GM20431 (cell line): ENCODE measurements at regions not wholly inside any gene's neighbourhood (a gene's known extent, or its start where the extent isn't known, plus 50 kb on each side); places are given as distances from the start of the nearest gene placed in this dataset.

Experiments
- in situ Hi-C: fragments of 300-500 bp; cut with MseI, MboI; formaldehyde crosslinking; loops from one replicate; pipeline ENCODE4 v1.15.0; 2020; ENCODE audit warnings: low sequenced_read_pairs; ENCODE audit not compliant: unreplicated experiment

DNA sequence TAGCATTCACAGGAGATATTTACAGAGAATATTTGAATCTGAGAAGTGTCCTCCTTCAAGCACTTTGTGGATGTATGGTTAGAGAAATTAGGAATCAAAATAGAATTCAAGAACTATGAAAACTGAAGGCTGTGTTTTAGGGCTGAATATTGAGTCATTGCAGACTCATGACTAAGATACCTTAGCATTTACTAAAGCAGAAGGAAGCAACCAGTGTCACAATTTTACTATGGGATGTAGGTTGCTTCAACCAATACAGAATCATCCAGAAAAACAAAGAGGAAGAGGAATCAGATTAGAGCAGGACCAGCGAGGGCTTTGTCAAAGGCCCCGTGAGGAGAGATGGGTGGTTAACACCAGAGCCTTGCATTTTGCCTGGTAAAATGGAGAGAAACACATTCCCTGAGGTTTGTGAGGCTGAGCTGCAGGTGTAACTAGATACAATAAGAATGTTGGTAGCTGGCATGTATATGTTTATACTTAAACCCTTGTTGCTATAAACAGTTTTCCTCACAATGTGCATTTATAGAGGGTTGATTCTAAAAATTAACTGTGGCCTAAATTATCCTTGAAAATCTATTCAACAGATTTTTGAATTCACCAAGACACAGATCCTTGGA lies 518.1 kb downstream of the AGTPBP1 start:
- in situ Hi-C loops: no loop called here

- in situ Hi-C loops: no loop called here
Measured at GRCh38 chr9:85216601-85217000, 525.2 kb downstream of the AGTPBP1 start.

DNA sequence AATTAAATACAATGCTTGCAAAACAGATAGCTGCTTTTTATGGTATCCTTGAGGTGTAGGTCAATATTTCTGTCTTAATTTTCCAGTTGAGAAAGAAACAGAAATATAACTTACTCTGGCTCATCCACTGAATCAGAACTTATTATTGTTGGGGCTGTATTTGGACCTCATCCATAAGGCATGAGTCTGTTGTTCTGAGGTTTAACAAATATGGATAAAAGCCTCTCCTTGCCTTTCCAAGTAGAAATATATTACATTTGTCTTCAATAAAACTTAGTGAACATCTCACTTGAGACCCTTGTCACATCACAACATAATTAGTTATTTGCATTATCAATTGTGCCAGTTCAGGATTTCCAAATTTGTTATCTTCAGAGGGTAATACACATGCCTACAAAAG lies 525.8 kb downstream of the AGTPBP1 start:
- in situ Hi-C loops: no loop called here

GRCh38 chr9:85215416-85215815 lies 526.3 kb downstream of the AGTPBP1 start:
- in situ Hi-C loops: no loop called here

DNA sequence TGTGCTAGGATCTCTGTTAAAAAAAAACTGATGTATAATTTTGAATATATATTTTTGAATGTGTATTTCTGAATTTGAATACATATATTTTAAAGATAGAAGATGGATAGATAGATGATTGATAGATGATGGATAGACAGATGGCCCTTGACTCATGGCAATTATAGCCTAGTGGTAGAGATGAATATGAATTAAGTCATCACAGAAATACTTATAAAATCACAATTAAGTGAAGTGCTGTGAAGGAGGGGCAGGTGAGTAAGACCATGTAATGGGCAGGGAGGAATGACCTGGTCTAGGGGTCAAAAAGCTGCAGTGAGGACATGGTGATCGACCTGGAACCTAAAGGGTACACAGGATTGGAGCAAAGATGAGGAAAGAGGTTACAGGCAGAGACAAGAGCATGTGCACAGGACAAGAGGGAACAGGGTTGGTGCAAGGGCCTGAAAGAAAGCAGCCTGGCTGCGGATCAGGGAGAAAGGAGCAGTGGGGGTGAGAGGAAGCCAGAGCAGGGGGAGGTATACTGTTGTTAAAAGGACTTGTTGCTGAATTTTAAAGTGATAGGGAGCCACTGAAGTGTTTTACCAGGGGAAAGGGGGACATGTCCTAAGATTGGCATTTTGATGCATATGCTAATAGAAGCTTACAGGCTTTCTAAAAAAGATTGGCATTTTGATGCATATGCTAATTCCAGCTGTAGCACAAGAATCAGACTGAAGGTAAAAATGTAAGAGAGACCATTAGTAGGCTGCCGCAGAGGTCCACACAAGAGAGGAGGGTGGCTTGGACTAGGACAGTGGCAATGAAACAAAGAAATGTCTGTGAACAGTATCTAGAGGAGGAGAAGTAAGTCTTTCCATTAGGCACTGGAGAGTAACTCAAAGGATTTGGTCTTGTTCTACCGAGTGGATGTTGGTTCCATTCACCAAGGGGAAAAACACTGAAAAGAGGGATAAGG lies 527.8 kb downstream of the AGTPBP1 start:
- in situ Hi-C loops: no loop called here

DNA sequence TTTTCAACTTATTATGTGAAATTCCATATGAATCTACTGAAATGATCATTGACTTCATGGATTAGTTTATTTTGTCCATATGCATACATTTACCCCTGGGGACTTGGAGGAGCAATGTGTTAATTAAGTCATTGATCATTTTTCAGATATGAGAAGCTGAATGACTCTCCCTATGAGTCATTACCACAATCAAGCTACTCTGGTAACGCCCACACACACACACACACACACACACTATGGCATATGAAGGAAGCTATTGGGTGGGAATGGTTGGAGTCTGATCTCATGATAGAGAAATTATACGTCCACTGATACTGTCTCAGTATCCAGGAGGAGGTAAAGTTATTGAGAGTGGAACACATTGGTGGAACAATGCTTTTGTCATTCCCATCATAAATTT lies 528.9 kb downstream of the AGTPBP1 start:
- in situ Hi-C loops: no loop called here

DNA sequence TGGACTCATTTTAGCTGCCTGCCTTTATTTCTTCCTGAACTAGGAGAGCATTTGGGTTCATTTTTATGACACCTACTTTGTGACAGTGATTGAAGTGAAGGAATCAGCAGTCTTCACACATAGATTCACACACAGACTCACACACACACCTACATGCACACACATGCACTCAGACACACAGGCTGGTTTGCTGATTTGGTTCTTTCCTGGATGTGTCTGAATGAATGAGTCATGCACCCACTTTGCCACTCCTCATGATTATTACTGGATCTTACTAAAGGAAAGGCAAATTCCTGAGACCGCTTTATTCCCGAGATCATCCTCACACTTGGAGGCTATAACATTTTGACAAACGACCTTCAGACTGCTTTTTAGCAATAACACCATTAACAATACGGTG lies 529.5 kb downstream of the AGTPBP1 start:
- in situ Hi-C loops: no loop called here

DNA sequence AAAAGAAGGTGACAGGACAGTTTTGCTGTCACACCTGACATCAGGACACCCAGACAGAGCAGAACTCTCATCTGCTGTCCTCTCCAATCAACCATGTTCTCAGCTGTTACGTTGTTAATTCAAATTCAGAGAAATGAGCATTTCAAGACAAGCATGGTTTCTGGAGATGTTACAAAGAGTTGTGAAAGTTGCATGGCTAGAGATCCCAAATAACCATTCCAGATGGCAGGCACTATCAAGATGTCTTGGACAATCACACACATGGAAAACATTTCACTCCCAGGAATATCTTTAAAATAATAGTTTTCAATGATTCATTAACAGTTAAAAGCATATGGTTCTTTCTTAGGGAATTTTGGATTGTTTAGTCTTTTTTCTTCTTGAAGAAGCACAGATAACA lies 533.1 kb downstream of the AGTPBP1 start:
- in situ Hi-C loops: no loop called here

DNA sequence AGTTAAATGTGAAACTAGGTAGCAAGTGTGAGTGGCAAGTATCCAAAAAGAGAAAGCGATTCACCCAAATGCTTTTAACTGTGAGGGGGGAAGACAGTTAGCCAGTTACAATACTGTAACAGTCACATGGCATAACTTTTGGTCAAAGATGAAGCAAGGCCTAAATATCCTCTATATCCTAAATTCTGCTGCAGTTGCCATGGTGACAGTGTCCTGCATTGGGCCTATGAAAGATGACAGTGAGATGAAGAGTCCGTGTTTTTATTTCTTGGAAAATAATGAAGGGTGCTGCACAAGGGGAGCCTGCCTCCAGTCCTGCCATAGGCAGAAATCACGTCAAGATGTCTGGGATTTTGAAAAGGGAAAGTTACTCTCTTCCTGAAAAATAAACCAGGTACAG lies 534.6 kb downstream of the NTRK2 start:
- in situ Hi-C loops: no loop called here

DNA sequence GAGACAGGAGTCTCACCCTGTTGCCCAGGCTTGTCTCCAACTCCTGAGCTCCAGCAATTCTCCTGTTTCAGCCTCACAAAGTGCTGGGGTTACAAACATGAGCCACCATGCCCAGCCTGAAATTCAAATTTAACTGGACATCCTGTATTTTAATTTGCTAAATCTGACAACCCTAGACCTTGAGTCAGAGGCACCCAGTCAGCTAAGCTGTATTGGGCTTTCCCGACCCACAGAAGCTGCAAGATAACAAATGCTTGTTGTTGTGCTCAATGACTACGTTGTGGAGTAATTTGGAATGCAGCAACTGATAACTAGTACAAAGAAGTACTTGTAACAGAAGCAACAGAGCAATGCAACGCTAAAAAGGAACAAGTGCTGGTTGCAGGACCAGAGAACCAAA lies 533.1 kb downstream of the NTRK2 start:
- in situ Hi-C loops: no loop called here

GRCh38 chr9:85200726-85201404 lies 531.3 kb downstream of the NTRK2 start:
- in situ Hi-C loops: no loop called here

DNA sequence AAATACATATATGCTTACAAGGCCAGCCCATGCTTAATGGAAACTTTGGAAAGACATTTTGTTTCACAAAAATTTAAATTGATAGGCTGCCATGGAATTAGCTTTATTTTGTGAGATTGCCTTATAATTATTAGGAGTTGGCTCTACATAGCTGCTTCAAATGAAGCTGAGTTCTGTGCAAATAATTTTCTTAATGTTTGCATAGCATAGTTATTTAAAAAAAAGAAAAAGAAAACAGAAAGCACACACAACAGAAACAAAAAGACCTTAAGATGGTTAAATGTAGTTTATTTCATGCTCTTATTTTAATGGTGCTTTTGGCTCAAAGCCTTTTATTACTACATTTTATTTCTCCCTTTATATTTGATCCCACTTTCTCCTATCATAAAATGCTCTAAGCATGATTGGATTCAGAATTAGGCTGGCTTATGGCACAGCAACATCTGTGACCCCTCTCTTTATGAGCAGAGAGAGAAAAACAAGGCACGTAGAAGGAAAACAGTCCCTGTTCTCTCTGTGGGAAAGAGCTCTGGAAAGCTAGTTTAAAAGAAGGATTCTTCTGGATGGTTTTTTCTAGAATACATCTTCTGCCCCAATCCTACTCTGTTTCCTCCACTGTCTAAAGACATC lies 530.5 kb downstream of the NTRK2 start:
- in situ Hi-C loops: no loop called here

DNA sequence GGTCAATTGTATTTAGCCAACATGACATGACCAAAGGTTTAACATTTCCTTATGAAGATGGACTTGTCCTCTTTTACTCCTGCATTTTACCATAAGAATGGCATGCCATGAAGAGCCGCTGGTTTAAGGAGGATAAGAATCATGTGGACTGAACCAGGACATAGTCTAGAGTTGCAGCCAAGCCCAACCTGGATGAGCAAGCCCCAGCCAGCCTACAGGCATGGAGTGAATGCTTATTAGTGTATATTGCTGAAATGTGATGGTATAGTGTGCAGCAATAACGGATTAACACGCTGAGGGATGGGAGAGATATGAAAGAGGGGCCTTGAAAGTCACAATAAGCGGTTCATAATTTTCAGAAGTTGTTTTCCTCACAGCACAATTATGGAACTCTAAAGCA lies 523.2 kb downstream of the NTRK2 start:
- in situ Hi-C loops: no loop called here

DNA sequence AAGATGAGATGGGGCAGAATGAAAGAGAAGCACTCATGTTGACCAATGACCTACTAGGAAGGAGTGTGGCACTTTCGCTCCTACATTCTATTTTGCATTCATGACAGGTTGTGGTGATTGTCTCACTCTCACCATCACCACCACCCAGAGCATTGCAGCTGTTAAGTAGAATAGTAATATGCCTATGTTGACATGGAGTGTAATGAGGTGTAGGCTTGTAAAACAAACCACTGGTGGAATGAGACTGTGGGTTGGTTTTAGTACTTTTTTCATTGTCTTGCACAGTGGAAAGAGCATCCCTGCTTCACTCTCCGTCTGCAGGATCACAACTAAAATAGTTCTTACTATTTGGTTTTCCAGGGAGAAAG lies 516.7 kb downstream of the NTRK2 start:
- in situ Hi-C loops: no loop called here

DNA sequence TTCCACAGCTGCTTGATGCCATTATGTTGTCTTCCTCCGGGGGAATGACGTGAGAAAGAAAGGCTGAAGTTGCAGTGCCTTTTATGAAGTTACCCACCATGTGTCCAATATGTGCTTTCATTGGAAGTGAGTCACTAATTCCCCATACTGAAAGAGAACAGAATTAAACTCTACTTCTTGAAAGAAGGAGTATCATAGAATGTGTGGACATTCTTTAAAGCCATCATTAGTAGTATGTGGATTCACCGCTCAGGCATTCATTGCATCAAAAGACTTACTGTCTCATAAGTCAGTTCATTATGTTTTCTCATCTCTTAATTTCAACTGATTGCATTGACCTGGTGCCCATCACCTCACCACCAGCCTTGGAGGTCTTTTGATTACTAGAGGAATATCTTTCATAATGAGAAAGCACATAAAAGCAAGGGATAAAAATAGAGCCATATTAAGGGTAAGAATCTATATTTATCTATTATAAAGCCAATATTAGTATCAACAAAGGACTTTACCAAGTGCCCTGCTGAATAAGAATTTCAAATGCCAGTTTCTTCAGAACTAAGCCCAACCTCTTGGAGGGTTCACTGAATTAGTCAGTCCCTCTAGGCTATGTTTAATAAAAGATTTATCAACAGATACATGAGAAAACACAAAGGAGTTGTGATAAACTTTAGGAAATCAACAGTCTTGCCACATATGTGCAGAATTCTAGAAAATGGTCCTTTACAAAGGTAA lies 516.1 kb downstream of the NTRK2 start:
- in situ Hi-C loops: no loop called here

- in situ Hi-C loops: no loop called here
Measured at GRCh38 chr9:85182383-85182782, 512.9 kb downstream of the NTRK2 start.

DNA sequence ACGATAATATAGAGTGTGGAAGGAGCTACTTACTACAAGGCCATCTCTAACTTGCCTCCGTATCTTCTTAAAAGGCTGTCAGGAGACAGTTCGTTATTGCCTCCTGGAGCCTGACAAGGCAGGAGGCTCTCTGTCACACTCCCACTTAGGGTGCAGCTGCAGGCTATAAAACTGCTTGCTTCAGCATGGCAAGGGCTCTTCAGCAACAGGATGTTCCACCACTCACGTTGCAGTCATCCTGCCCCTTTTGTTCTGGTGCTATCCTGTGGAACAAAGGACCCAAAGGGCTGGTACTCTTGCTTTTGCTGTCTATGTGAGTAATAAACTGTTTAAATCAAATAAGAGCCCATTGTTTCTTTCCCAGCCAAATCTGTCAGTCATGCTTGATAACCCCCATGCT lies 508.9 kb downstream of the NTRK2 start:
- in situ Hi-C loops: no loop called here

DNA sequence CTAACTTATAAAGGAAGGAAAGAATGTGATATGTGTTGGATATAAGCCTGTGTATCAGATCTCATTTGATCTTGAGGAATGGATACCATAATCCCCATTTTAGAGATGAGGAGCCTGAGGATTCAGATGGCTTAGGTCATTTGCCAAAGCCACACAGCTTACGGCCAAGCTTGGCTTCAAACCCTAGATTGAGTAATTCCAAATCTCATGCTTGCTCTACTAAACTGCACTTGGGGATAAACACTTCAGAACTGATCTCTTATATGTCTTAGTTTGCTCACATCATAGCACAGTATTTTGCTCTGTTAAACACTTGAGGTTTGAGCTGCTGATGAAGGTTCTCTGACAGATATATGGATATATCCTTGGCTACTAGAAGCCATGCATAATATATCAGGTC lies 504.4 kb downstream of the NTRK2 start:
- in situ Hi-C loops: no loop called here

DNA sequence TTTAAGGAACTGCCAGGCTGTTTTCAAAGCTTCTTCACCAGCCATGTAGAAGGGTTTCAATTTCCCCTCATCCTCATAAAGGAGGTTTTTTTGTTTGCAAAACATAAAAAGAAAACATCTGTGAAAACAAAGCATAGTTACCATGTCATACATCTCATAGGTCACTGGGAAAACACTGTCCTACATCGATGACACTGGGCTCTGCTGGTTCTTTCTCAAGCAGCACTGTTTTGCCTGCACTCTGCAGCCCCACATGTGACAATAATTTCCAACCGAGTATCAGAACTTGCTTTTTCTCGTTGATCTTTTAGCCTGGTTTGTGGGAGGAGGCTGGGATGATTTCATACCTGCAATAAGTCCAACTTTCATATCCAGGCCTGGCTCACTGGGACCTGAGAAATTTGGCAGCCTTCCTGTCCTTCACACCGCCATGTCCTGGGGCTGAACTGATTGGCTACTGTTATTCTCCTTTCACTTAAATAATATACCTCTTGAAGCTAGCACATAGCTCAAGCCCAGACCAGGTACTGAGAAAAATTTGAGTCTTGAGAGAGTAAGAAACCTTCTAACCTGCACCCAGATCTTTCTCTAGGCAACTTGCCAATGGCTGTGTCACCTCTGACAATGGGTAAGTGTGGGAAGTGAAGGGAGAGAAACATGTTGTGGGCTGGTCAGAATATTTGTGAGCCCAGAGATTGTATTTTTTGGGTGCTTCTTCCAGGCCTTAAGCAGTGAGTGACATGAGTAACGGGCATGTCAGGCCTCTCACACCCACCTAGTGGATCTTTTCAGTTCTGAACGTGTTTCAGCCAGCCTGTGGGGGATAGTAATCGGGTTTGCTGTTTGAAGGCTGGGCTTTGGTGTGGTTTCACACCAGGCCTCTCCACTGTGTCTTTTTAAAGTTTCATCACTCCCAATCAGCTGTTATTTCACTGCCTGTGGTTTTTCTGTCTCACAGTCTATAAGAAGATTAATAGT lies 502.8 kb downstream of the NTRK2 start:
- in situ Hi-C loops: no loop called here
